ENCODE measurements at regions not wholly inside any gene's neighbourhood (a gene's known extent, or its start where the extent isn't known, plus 50 kb on each side); places are given as distances from the start of the nearest gene placed in this dataset.

DNA sequence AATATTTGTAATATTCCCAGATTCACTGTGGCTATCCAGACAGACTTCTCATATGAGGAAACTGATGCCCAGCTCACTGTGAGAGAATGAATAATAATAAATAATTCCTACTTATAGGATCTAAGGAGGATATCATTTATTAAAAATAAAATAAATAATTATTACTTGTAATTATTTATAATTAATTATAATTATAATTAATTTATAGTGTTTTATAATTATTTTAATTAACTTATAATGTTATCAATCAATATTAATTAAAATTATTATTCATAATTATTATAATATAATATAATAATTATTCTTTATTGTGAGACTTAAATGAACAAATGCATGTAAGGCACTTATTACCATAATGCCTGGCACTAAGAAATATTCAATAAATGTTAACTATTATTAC is 192.8 kb downstream of the GALC start:
- H3K9me3 ChIP-seq (ENCODE audit: insufficient read depth, low read depth, low read length): no peaks in the 10 kb centered on the region
- no peaks in the 10 kb centered on the region for H3K36me3 ChIP-seq (ENCODE audit: insufficient read depth, low read length)
- no peak overlapping the region for H3K4me2 ChIP-seq (ENCODE audit: low read length)
- H4K20me1 ChIP-seq (ENCODE audit: insufficient read depth, low read length): no peaks in the 10 kb centered on the region
- no peak overlapping the region for H2AFZ ChIP-seq (ENCODE audit: low read depth, low read length)
- H3K27ac Mint-ChIP-seq (ENCODE audit: unreplicated experiment): no peak overlapping the region
- no peak overlapping the region for H3K27ac ChIP-seq (ENCODE audit: low read depth, low read length)
- TF ChIP-seq, protein P1, sequence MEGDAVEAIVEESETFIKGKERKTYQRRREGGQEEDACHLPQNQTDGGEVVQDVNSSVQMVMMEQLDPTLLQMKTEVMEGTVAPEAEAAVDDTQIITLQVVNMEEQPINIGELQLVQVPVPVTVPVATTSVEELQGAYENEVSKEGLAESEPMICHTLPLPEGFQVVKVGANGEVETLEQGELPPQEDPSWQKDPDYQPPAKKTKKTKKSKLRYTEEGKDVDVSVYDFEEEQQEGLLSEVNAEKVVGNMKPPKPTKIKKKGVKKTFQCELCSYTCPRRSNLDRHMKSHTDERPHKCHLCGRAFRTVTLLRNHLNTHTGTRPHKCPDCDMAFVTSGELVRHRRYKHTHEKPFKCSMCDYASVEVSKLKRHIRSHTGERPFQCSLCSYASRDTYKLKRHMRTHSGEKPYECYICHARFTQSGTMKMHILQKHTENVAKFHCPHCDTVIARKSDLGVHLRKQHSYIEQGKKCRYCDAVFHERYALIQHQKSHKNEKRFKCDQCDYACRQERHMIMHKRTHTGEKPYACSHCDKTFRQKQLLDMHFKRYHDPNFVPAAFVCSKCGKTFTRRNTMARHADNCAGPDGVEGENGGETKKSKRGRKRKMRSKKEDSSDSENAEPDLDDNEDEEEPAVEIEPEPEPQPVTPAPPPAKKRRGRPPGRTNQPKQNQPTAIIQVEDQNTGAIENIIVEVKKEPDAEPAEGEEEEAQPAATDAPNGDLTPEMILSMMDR (IDR thresholded peaks at IDR 0.05; ENCODE audit: insufficient read depth, low read depth, low read length): no peak
- no peak overlapping the region for H3K4me3 ChIP-seq (ENCODE audit: insufficient read depth, low read depth, low read length)
- peaks cover 3% of the 10 kb centered on the region for H3K4me1 ChIP-seq (ENCODE audit: insufficient read depth, low read length)
- H3K4me3 Mint-ChIP-seq (ENCODE audit: unreplicated experiment): no peak overlapping the region
- no peaks in the 10 kb centered on the region for H3K27me3 ChIP-seq (ENCODE audit: insufficient read depth, low read length)
- H3K79me2 ChIP-seq (ENCODE audit: insufficient read depth, low read length): no peaks in the 10 kb centered on the region
- H3K4me1 Mint-ChIP-seq (ENCODE audit: low read depth, unreplicated experiment): no peaks in the 10 kb centered on the region
- no peak overlapping the region for H3K9ac ChIP-seq (ENCODE audit: low read length)
- FAIRE-seq: no peak
- peaks cover 2% of the 10 kb centered on the region for H3K9me3 Mint-ChIP-seq (ENCODE audit: unreplicated experiment)
- DNase-seq (ENCODE audit: low read depth): no peak
- no peaks in the 10 kb centered on the region for H3K36me3 Mint-ChIP-seq (ENCODE audit: low read depth, unreplicated experiment)
- H3K27me3 Mint-ChIP-seq (ENCODE audit: low read depth, unreplicated experiment): peaks cover 3% of the 10 kb centered on the region

GRCh38 chr14:87799400-87799799 is 193.6 kb downstream of the GALC start:
- Mint-ChIP-seq H3K4me3 (ENCODE audit: unreplicated experiment) (no peak overlapping the region), H3K27me3 (ENCODE audit: low read depth, unreplicated experiment) (peaks cover 3% of the 10 kb centered on the region), H3K27ac (ENCODE audit: unreplicated experiment) (no peak overlapping the region), H3K36me3 (ENCODE audit: low read depth, unreplicated experiment) (no peaks in the 10 kb centered on the region), H3K4me1 (ENCODE audit: low read depth, unreplicated experiment) (no peaks in the 10 kb centered on the region), H3K9me3 (ENCODE audit: unreplicated experiment) (no peaks in the 10 kb centered on the region)
- Histone ChIP-seq H3K9ac (ENCODE audit: low read length) (no peak overlapping the region), H3K27me3 (ENCODE audit: insufficient read depth, low read length) (no peaks in the 10 kb centered on the region), H3K79me2 (ENCODE audit: insufficient read depth, low read length) (no peaks in the 10 kb centered on the region), H3K4me3 (ENCODE audit: insufficient read depth, low read depth, low read length) (no peak overlapping the region), H3K27ac (ENCODE audit: low read depth, low read length) (no peak overlapping the region), H3K9me3 (ENCODE audit: insufficient read depth, low read depth, low read length) (no peaks in the 10 kb centered on the region), H3K36me3 (ENCODE audit: insufficient read depth, low read length) (no peaks in the 10 kb centered on the region), H2AFZ (ENCODE audit: low read depth, low read length) (no peak overlapping the region), H3K4me2 (ENCODE audit: low read length) (no peak overlapping the region), H4K20me1 (ENCODE audit: insufficient read depth, low read length) (no peaks in the 10 kb centered on the region), H3K4me1 (ENCODE audit: insufficient read depth, low read length) (no peaks in the 10 kb centered on the region)
- TF ChIP-seq, protein P1 (IDR thresholded peaks at IDR 0.05; ENCODE audit: insufficient read depth, low read depth, low read length): no peak
- no peak for TF ChIP-seq EZH2 (IDR thresholded peaks at IDR 0.05; ENCODE audit: insufficient read depth, low read length)
- DNase-seq (ENCODE audit: low read depth): no peak
- FAIRE-seq: no peak

- Histone ChIP-seq H3K36me3 (ENCODE audit: insufficient read depth, low read length) (no peaks in the 10 kb centered on the region), H3K4me1 (ENCODE audit: insufficient read depth, low read length) (no peaks in the 10 kb centered on the region), H3K4me3 (ENCODE audit: insufficient read depth, low read depth, low read length) (no peak overlapping the region), H4K20me1 (ENCODE audit: insufficient read depth, low read length) (no peaks in the 10 kb centered on the region), H3K9me3 (ENCODE audit: insufficient read depth, low read depth, low read length) (no peaks in the 10 kb centered on the region), H3K27ac (ENCODE audit: low read depth, low read length) (no peak overlapping the region), H2AFZ (ENCODE audit: low read depth, low read length) (no peak overlapping the region), H3K9ac (ENCODE audit: low read length) (no peak overlapping the region), H3K79me2 (ENCODE audit: insufficient read depth, low read length) (no peaks in the 10 kb centered on the region), H3K27me3 (ENCODE audit: insufficient read depth, low read length) (no peaks in the 10 kb centered on the region), H3K4me2 (ENCODE audit: low read length) (no peak overlapping the region)
- TF ChIP-seq, protein P1 (IDR thresholded peaks at IDR 0.05; ENCODE audit: insufficient read depth, low read depth, low read length): no peak
- no peak for TF ChIP-seq EZH2 (IDR thresholded peaks at IDR 0.05; ENCODE audit: insufficient read depth, low read length)
- DNase-seq (ENCODE audit: low read depth): no peak
- Mint-ChIP-seq H3K4me1 (ENCODE audit: low read depth, unreplicated experiment) (no peaks in the 10 kb centered on the region), H3K4me3 (ENCODE audit: unreplicated experiment) (no peak overlapping the region), H3K36me3 (ENCODE audit: low read depth, unreplicated experiment) (no peaks in the 10 kb centered on the region), H3K9me3 (ENCODE audit: unreplicated experiment) (no peaks in the 10 kb centered on the region), H3K27ac (ENCODE audit: unreplicated experiment) (no peak overlapping the region), H3K27me3 (ENCODE audit: low read depth, unreplicated experiment) (peaks cover 3% of the 10 kb centered on the region)
- no peak for FAIRE-seq
These were observed 196.0 kb downstream of the GALC start for GRCh38 chr14:87797001-87797400.
